IPS DF 4.7 (cell line): ENCODE measurements at regions not wholly inside any gene's neighbourhood (a gene's known extent, or its start where the extent isn't known, plus 50 kb on each side); places are given as distances from the start of the nearest gene placed in this dataset.
"Not testable (repeated sequence)": the region's sequence is repeated elsewhere in the genome, so short reads cannot be mapped to it uniquely, and the experiment has no call there.

Experiments
- DNase-seq: peaks from one replicate; pipeline ENCODE4 v3.0.0-alpha.2; 2013; ENCODE audit warnings: low spot score; ENCODE audit errors: extremely low read depth

DNA sequence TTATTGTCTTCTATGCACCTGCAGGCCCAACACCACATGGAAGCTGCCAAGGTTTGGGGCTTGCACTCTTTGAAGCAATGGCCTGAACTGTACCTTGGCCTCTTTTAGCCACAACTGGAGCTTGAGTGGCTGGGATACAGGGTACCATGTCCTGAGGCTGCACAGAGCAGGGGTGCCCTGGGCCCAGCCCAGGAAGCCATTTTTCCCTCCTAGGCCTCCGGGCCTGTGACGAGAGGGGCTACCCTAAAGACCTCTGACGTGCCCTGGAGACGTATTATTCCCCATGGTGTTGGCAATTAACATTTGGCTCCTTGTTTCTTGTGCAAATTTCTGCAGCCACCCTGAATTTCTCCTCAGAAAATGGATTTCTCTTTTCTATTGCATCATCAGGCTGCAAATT lies 519.9 kb upstream of the MAGEB18 start:
- DNase-seq: no peak

DNA sequence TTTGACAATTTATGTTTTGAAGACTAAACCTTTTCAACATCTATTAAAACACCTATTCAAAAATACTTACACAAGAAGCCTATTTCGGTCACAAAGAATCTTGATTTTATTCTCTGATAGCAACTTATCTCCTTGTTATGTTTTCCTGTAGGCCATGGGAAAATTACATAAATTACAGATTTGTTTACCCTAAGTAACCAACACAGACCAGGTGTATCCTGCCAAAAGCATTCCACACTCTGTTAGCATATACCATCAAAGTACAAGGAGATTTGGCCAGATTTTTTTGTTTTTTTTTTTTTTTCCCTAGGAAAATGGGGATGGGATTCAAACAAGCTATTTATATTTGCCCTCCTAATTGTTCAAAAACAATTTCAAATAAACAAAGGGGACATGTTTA lies 497.9 kb upstream of the MAGEB18 start:
- DNase-seq: no peak

DNA sequence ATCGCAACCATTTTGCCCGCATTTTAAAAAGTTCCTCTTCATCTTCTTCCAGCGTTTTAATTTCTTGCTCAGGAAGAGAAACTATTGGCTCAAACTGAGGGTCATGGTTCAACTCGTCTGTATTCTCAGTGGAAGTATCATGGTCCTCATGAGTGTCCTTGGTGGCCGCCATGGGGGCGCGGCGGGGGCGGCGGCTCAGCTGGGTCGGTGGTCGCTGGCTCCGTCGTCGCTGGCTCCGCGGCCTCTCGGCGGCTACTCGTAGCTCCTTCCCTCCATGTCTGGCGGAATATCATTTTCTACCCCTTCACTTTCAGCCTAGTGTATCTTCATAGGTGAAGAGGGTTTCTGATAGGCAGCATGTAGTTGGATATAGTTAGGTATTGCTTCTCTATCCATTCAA lies 492.0 kb upstream of the MAGEB18 start:
- no peak for DNase-seq

DNA sequence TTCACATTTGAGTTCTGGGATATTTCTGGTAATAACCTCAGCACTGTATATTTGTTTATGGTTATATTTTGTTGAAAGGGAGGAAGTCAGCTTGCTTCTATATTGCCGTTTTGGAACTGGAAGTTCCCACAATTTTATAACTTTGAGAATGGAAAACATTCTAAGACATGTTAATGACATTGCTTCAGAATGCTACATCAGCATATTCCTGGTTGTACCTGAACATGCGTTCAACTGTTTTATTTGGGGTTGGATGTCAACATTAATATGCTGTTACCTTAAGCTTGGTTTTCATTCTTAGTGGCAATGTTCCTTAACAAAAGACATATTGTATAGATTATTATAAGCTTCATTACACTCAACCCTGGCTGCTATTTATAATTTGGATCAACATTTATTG lies 489.4 kb upstream of the MAGEB18 start:
- DNase-seq: no peak

DNA sequence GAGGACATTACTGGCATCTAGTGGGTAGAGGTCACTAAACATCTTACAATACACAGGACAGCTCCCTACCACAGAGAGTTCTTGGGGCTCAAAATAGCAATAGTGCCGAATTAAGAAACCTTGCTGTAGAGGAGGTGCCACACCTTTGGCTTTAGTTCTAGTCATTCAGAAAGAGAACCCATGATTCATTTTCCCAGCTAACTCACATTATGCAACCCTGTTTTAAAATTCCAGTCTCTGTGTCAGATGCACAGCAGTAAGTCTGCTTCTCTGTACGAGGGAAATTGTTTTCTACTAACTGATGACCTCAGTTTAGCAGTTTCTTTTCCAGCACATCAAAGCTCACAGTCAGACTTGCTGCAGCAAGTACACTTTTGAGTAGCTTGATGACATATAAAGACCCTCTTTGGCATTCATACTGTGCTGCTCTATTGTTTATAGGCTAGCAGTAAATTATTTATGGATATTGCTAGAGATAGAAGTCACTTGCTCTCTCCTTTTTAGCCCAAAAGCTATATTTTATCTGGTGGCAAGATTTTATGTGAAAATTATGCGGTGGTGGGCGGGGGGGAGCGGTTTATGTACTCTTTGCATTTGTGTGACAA lies 487.8 kb upstream of the MAGEB18 start:
- DNase-seq: no peak

DNA sequence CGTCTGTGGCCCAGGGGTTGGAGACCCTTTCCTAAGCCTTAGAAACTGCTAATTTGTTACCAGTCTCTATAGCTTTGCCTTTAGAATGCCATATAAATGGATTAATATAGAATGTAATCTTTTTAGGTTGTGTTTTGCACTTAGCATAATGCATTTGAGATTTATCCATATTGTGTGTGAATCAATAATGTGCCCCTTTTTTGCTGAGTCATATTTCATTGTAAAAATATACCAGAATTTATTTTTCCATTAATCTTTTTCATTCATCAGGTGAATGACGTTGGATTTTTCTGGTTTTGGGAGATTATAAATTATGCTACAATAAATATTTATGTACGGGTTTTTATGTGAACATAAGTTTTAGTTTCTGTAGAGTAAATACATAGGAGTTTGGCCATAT lies 478.8 kb upstream of the MAGEB18 start:
- DNase-seq: no peak

DNA sequence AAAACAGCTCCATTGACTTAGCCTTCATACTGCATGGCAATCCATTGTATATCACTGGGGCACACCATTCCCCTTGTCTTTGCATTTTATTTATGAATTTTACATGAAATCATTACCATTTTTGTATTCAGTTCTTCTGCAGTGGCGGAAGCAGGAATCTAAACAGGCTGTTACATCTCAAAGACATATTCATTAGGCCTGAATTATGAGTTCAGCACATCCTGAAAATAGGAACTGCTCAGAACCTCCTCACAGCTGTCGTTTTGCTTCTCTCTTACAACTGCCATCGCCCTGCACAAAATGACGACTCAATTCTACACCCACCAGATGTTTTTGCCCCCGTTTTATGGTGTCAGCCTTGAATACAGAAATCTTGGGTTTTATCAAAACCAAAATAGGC lies 474.4 kb upstream of the MAGEB18 start:
- no peak for DNase-seq

DNA sequence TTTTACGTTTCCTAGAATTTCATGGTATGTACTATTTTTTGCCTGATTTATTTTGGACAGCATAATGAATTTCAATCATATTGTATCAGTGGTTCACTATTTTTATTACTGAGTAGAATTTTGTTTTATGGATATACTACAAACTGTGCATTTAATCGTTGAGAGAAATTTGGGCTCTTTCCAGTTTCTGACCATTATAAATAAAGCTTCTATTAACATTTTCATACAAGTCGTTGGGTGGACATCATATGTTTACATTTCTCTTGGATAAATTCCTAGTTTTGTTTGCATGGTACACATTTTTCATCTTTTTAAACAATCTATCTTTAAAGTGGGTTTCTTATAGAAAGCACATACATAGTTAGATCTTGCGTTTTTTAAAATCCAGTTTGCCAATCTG lies 472.7 kb upstream of the MAGEB18 start:
- DNase-seq: no peak

DNA sequence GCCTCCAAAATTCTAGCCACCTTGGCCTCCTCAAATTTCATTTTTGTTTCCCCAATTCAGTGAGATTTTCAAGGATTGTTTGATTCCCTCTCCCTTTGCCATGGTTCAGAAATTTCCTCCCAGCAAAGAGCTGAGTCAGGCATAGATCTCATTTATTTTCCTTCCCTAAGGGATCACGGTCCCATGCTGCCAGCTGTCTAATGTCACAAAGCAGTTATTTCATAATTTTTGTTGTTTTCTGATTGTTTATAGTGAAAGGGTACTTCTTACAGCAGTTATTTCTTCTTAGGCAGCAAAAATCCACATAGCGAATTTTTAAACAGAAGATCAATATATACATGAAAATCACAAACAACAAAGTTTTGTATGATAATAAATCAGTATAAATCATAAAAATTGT lies 470.5 kb upstream of the MAGEB18 start:
- no peak for DNase-seq

DNA sequence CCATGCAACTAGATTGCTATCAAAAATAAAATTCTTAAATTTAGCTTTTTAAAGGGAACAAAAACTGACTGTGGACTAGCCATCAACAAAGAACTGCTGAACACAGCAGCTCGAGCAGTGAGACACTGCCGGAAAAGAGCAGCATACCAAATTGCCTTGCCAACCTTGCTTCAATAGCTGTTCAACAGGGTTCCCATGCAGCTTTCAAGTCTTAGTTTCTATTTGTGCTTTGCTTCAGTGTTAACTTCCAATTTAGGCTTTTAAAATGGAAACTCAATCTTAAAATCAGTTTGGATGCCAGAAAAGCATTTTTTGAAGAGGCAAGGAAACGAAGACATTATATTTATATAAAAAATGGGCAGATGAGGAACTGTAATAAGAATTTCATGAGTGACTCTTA lies 463.4 kb upstream of the MAGEB18 start:
- DNase-seq: no peak

DNA sequence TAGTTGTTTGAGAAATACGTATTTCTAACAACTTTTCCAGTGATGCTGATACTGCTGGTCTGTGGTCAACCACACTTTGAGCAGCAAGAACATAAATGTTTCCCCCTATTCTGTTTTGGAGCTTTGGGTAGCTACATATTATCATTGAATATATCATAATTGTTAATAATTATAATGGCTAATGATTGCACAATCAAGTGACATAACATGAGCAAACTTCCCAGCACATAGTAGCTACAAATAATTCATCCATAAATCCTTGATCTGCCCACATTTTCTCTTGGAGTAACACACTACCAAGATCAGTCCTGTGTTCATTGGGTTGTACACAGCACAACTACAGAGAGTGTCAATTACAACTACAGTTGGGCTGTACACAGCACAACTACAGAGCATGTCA lies 436.3 kb upstream of the MAGEB18 start:
- DNase-seq: no peak

DNA sequence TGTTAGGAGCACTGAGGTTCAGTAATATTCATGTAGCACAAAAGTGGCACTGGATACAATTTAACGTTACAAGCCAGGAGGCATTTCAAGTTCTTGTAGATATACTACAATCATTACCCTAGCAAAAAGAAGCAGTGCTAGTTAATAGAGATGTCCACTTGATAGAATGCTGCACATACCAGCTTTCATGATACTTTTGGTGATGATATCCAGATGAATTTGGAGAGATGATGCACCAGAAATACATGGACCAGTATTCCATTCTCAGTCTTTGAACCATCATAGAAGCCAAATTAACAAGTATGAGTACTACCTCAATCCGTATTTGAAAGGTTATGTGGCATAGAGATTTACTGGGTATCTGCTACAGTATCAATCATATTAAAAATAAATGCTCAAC lies 421.0 kb upstream of the MAGEB18 start:
- no peak for DNase-seq

DNA sequence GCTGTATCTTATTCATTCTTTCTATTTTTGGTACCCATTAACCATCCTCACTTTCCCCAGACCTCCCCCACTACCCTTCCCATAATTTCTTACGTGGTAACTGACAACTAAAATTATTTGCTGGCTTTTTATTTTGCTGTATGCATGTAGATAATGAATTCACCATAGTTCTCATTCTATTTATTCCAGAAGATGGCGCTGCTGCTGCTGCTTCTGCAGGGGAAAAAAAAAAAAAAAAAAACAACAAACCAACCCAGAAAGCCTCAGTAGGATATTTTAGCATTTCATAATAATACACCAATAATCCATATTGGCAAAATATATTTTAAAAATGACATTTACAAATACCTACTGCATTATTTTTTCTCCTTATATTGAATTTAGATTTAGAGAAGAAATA lies 416.6 kb upstream of the MAGEB18 start:
- no peak for DNase-seq

DNA sequence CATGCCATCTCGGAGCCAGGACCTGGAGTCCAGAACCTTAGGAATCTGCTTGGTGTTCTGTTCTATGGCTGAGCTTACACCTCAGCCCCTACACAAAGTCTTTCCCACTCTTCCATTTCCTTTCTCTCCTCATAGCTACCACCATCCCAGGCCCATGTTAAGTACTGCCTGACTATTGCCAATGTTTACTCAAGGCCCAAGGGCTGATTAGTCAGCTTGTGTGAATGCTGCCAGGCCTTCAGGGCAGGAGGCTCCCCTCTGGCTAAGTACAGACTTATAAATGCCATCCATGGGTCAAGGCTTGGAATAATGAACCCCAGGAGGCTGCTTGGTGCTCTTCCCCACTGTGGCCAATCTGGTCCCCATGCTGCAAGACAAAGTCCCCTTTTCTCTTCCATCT lies 411.6 kb upstream of the MAGEB18 start:
- no peak for DNase-seq

DNA sequence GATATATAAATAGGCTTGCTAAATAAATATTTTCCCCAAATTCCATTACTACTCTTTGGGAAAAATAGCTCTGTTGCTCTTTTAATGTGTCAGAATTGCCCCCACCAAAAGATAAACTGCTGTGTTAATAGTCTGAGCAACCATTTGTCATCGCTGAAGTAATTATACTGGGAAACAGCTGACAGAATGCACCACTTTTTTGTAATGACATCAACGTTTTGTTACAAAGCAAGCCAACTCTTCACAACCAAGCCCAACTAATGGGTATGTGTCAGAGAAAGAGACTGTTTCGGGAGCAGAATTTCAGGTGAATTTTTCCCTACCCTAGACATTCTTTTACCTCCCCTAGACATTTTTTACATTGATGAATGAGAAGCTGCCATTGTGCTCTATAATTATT lies 405.0 kb upstream of the MAGEB18 start:
- DNase-seq: no peak

DNA sequence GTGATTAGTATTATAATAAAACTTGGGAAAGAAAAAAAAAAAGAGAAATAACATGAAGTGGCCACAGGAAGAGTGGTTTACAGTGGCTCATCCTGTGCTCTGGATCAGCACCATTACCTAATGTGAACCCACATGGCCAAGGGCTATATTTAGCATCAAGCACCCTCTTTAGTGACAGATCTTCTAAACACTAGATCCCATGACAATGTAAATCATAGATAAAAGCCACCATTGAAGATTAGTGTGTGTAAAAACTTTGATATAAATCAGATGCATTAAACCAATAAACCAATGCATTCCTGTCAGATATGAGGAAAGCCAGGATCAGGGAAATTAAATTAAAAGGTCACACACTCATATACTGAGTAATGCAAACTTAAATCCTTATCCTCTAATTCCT lies 400.6 kb upstream of the MAGEB18 start:
- DNase-seq: no peak

DNA sequence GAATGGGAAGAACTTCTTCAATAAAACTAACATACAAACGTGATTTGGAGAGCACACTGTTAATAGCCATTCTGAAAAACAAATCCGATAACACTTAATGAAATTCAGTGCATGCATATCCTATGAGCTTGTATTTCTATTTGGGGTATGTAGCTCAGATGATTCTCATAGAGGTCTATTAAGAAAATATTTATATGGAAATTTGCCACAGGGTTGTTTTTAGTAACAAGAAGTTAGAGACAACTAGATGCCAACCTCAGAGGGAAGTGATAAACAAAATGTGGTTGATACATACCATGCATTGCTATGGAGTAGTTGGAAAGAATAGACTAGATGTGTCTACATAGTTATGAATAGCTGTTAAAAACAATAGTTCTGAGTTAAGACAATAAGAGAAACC lies 395.8 kb upstream of the MAGEB18 start:
- no peak for DNase-seq

DNA sequence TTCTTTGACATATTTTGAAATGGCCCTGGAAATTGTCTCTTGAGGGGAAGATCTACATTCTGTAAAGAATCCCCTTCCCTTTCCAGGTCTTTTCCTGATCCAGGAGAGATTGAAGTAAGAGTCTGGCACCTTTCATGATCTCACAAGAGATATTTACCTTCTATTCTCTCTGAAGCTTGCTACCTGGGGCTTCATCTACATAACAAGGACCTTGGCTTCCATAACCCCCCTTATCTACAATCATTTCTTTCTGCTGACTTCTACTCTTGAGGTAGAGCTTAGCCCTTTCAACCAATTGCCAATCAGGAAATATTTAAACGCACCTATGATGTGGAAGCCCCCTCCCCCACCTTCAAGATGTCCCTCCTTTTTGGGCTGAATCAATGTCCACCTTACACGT lies 383.7 kb upstream of the MAGEB18 start:
- peak; percentile 9 for DNase-seq

DNA sequence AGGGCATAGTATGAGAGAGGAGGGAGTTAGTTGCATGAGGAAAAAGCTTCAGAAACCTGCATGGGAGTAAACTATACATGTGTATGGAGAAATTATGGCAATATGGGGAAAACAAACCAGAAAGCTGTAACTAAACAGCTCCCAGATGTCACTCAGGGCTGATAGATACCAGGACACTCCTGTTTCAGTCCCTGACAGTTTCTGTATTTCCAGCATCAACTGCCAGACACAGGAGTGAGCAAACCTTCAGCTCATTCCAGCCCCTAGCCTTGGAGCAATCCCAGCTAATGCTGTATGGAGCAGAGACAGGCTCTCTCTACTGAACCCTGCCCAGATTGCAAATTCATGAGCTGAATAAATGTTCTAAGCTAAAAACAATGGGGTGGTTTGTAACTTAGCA lies 382.9 kb upstream of the MAGEB18 start:
- no peak for DNase-seq

DNA sequence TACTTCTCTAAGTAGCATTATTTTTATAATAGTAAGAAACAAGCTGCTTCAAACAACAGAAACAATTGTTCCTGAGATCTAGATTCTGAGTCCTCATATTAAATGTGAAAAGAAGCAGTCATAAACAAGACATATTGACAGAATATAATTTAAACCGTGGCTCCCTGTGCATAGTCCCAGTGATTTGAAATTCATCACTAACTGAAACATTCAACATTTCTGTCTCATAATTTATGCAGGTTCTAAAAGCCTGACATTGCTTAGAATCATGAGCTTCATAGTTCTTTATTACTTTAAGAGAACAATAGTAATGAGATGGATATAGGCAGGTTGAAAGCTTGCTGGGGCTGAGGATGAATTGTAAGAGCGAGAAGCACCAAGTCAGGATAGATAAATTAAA lies 375.5 kb upstream of the MAGEB18 start:
- DNase-seq: no peak

DNA sequence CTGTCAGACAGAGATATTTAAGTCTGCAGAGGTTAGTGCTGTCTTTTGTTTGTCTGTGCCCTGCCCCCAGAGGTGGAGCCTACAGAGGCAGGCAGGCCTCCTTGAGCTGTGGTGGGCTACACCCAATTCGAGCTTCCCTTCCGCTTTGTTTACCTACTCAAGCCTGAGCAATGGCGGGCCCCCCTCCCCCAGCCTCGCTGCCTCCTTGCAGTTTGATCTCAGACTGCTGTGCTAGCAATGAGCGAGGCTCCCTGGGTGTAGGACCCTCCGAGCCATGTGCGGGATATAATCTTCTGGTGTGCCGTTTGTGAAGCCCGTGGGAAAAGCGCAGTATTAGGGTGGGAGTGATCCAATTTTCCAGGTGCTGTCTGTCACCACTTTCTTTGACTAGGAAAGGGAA lies 366.3 kb upstream of the MAGEB18 start:
- DNase-seq: not testable (repeated sequence)

DNA sequence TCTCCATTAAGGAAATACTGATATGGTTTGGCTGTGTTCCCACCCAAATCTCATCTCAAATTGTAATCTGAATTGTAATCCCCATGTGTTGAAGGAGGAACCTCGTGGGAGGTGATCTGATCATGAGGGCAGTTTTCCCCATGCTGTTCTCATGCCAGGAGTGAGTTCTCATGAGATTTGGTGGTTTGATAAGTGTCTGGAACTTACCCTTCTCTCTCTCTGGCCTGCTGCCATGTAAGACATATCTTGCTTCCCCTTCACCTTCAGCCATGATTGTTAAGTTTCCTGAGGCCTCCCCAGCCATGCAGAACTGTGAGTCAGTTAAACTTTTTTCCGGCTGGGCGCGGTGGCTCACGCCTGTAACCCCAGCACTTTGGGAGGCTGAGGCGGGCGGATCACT lies 340.3 kb upstream of the MAGEB18 start:
- not testable (repeated sequence) for DNase-seq

DNA sequence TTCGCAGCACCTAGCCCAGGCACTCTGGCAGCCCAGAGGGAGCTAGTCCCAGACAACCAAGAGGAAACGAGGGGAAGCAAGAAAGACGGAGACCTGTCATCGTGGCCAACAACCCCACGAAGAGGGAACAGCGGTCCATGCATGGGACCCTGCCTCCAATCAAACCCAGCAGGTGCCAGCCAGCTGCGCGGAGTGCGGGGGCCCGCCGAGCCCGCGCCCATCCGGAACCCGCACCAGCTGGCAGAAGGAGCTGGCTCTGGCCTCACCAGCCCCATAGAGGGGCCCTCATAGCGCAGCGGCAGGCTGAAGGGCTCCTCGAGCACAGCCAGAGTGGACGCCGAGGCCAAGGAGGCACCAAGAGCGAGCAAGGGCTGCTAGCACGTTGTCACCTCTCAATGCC lies 332.4 kb upstream of the MAGEB18 start:
- no peak for DNase-seq

DNA sequence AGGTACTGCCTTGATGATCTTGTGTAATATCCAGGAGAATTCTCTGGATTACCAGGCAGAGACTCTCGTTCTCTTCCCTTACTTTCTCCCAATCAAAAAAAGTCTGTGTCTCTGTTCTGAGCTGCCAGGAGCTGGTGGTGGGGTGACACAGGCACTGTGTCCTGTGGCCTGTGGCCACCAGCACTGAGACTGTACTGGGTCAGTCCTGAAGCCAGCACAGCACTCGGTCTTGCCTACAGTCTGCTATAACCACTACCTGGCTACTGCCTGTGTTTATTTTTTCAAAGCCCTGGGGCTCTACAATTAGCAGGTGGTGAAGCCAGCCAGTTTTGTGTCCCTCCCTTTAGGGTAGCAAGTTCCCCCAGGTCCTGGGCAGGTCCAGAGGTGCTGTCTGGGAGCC lies 331.1 kb upstream of the MAGEB18 start:
- DNase-seq: no peak
